HG02884 (cell line): ENCODE measurements at regions not wholly inside any gene's neighbourhood (a gene's known extent, or its start where the extent isn't known, plus 50 kb on each side); places are given as distances from the start of the nearest gene placed in this dataset.

Experiments
- ATAC-seq: cut with Tn5 transposase; IDR thresholded peaks from one replicate; pipeline ENCODE4 v1.9.1; 2021; ENCODE audit warnings: mild to moderate bottlenecking, moderate library complexity; ENCODE audit not compliant: unreplicated experiment

GRCh38 chr7:12120632-12121031 is 90.5 kb upstream of the TMEM106B start:
- no peak for ATAC-seq

GRCh38 chr7:12123172-12123571 is 87.9 kb upstream of the TMEM106B start:
- ATAC-seq = no peak

- no peak for ATAC-seq
Observed at GRCh38 chr7:12124028-12124427, 87.1 kb upstream of the TMEM106B start.

- ATAC-seq = no peak
Observed at GRCh38 chr7:12127455-12127854, 83.6 kb upstream of the TMEM106B start.

GRCh38 chr7:12130609-12131008 is 80.5 kb upstream of the TMEM106B start:
- ATAC-seq = no peak

- no peak for ATAC-seq
Observed at GRCh38 chr7:12131122-12131521, 80.0 kb upstream of the TMEM106B start.

- ATAC-seq = no peak
Observed at GRCh38 chr7:12133865-12134264, 77.2 kb upstream of the TMEM106B start.

- no peak for ATAC-seq
Observed at GRCh38 chr7:12136523-12136922, 74.6 kb upstream of the TMEM106B start.

- ATAC-seq = no peak
Observed at GRCh38 chr7:12137283-12137682, 73.8 kb upstream of the TMEM106B start.

GRCh38 chr7:12138421-12138820 is 72.7 kb upstream of the TMEM106B start:
- no peak for ATAC-seq

- ATAC-seq = no peak
Observed at GRCh38 chr7:12139416-12139815, 71.7 kb upstream of the TMEM106B start.

- ATAC-seq = no peak
Observed at GRCh38 chr7:12146813-12147212, 64.3 kb upstream of the TMEM106B start.

- no peak for ATAC-seq
Observed at GRCh38 chr7:12152196-12152918, 58.7 kb upstream of the TMEM106B start.

- no peak for ATAC-seq
Observed at GRCh38 chr7:12154119-12154518, 57.0 kb upstream of the TMEM106B start.

- no peak for ATAC-seq
Observed at GRCh38 chr7:12157517-12157916, 53.6 kb upstream of the TMEM106B start.

- ATAC-seq = no peak
Observed at GRCh38 chr7:12158334-12159060, 52.6 kb upstream of the TMEM106B start.

GRCh38 chr7:12161146-12161545 is 49.9 kb upstream of the TMEM106B start:
- no peak for ATAC-seq
